Middle frontal gyrus (tissue), 1 donor: ENCODE measurements at regions not wholly inside any gene's neighbourhood (a gene's known extent, or its start where the extent isn't known, plus 50 kb on each side); places are given as distances from the start of the nearest gene placed in this dataset.
A peak's percentile ranks its signal among the peaks of the same experiment; 100 is the strongest.

Experiments
- DNase-seq: peaks from one replicate; pipeline ENCODE4 v3.0.0-alpha.2; 2015; ENCODE audit warnings: low spot score; ENCODE audit errors: extremely low spot score

DNA sequence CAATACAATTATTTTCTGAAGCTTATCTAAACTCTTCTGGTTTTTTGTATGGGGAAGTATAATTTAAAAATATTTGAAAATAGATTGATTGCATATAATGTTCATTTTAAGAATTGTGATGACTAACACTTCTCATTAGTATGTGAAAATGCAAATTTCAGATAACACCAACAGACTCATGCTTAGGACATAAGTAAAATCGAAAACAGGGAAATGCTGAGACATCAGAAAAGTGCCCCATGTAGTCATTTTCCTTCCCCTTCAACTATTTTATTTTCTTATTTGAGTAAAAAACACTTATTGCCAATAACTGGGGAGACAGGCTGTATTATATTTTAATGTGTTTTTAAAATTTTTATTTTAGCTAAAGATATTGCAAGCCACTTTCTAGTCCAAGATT, 814.7 kb downstream of the GALC start:
- DNase-seq: no peak

DNA sequence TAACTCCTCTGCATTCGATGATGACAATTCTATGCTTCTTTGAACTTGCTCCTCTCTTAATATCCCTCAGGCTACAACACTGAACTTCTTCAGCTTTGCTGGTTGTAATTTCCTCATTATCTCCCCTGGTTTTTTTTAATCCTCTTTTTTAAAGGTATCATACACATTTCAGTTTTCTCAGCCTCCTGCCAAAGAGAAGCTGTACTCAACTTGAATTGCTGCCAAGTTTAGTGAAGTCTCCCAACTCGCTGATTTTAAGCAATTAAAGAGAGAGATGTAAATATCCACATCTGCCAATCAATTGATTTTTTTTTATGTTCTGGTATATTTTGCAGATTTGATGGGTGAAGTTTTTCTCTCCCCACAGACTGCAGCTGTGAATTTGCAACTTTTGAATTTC, 817.8 kb downstream of the GALC start:
- DNase-seq: no peak

DNA sequence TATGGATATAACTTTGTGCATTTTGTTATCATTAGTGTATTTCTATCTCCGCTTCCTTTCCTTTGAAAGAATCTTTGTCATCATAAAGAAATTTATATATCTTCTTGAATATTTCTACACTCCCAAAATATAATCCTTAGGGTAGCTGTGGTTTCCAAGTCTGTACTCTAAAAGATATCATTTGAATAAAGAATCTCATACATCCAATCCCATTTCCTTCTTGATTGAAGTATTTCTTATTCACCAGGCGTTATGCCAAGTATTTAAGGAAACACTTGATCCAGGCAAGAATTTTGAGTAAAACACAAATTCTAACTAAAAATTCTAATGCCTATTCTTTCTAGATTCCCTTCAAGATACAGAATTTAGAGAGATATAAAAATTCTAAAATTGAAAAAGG, 821.8 kb downstream of the GALC start:
- DNase-seq: no peak

DNA sequence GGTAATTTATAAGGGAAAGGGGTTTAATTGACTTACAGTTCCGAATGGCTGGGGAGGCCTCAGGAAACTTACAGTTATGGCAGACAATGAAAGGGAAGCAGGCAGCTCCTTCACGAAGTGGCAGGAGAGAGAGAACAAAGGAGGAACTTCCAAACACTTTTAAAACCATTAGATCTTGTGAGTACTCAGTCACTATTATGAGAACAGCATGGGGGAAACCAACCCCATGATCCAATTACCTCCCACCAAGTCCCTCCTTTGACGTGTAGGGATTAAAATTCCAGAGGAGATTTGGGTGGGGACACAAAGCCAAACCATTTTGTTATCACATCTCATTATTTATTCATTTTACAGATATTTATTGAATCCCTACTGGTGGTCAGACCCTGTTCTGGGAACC, 822.8 kb downstream of the GALC start:
- DNase-seq: no peak

DNA sequence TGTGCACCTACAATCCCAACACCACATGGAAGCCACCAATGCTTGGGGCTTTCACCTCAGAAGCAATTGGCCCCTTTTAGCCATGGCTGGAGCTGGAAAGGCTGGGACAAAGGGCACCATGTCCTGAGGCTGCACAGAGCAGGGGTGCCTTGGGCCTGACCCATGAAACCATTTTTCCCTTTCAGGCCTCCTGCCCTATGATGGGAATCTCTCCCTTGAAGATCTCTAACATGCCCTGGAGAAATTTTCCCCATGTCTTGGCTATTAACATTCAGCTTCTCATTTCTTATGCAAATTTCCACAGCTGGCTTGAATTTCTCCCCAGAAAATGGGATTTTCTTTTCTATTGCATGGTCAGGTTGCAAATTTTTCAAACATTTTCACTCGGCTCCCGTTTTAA, 823.6 kb downstream of the GALC start:
- DNase-seq: no peak

DNA sequence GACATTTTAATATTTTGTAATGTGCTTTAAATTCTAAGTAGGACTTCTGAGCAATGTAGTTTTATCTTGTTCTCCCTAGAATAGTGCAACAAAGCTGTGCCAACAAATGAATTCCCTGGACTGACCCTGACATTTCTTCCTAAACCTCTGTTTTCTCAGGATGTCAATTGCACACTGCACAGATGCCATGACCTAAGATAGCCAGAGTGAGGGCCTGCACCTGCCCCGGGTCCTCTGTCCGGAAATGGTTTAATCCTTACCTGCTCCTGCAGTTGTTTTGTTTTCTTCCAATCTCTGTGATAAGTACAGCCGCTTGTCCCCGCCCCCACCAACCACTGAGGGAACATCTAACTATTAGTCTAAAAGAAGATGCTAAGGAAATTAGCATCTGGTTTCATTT, 831.5 kb downstream of the GALC start:
- no peak for DNase-seq

DNA sequence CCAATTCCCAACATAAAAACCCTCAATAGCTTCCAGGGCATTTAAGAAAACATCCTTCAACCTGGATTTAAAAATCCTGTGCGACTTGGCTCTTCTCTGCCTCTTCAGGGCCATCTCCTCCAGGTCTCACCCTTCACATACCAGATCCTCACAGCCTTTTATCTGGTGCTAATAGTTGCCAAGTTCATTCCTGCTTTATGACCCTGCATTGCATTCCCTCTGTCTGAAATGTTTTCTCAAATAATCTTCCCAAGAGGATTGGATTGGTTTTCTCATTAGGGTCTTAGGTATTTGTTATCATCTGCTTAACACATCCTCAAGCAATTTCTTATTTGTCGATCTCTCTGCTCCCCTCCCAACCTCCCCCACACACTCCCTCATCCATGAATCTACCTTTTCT, 832.0 kb downstream of the GALC start:
- DNase-seq: no peak

DNA sequence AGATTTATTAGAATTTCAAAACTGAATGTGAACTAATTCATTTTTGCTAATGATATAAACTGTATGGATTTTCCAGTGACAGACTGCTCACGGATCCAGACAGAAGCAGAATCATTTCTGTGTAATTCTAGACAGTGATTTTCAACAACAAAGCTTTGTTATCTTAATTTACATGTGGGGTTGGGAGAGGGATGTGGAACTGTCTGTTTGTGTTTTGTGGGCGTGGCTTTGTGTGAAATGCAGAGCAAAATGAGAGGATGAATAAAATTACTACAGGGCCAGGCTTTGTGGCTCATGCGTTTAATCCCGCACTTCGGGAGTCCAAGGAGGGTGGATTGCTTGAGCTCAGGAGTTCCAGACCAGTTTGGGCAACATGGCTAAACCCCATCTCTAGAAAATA, 834.7 kb downstream of the GALC start:
- no peak for DNase-seq

DNA sequence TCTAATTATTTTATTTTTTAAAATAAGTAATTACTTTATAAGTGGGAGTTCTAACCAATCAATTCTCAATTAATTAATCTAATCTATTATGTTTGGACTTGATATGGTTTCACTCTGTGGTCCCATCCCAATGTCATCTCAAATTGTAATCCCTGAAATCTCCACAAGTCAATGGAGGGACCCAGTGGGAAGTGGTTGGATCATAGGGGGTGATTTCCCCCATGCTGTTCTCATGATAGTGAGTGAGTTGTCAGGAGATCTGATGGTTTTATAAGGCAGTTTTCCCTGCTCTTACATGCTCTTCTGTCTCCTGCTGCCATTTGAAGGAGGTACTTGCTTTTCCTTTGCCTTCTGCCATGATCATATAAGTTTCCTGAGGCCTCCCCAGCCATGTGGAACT, 836.1 kb downstream of the GALC start:
- DNase-seq: no peak

DNA sequence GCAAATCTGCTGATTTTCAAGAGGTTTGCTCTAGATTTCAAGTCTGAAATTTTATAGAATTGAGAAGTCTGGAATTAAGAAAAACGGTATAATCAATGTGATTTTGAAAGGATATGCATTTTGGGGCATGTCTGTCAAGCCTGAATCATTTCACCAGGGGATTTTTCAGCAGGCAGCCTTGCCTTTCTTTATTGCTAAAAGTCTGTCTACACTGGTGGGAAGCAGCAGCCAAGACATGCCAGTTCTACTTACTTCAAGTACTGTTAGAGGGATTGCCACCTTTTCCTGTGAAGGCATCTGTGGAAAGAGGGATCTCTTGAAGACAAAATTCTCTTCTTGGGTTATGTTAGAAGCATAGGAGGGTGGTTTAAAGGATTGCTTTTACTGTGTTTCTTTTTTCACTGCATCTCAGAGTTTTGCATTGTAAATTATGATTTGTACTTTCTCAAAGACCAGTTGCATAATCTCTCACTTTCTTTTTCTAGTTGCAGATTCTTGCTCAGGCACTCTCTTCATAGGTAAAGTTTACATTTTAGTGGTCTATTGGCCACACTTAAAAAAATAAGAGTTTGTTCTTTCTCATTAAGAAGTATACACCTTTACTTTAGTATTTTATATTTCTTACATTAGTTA, 837.0 kb downstream of the GALC start:
- no peak for DNase-seq

DNA sequence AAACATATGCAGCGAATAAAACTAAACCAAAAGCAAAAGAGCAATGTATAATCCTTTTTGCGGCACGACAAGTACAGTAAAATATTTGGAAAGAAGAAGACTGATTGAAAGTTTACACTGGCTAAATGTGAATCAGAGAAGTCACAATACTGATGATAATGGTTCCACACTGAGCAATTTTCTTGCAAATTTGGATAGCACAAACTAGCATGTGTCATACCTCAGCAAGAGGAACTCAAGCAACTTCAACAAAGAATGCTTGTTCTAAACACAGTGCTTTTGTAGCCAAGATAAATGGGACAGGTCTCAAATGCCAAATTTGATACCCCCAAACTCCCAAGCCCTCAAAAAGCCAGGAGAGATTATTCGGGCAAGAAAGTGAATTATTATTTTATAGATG, 839.1 kb downstream of the GALC start:
- DNase-seq: no peak

DNA sequence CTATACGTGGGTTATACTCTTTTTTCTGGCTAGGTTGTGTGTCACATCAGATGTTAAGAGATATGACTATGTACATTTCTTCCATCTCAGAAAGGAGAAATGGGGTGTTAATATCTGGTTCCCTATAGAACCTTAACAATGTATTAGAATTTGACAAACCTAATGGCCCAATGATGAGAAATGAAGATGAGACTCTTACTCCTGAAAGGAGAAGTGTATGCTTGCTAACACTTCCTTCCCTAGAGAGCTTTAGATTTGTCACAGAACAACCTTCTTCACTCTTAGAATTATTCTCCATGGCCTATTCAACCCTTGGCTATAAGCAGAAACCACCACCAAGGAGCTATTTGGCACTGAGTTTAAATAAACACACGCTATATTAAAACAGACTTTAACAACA, 839.6 kb downstream of the GALC start:
- no peak for DNase-seq

DNA sequence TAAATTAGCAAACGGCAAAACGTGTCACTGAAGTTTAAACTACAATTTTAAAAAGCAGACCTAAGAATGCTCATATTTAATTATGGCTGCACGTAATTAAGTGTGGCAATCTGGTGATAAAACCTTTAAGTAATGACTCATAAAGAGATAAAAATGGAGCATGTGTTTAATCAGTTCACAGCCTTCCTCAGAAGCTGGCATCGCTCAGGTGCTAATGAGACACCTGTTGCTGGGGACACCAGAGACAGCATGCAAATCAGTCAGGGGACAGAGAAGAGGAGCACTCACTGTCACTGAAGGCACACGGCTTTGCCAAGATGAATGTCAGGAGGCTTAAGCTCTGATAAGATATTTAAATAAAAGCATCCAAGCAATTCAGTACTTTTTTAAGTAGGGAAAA, 840.3 kb downstream of the GALC start:
- DNase-seq: no peak

DNA sequence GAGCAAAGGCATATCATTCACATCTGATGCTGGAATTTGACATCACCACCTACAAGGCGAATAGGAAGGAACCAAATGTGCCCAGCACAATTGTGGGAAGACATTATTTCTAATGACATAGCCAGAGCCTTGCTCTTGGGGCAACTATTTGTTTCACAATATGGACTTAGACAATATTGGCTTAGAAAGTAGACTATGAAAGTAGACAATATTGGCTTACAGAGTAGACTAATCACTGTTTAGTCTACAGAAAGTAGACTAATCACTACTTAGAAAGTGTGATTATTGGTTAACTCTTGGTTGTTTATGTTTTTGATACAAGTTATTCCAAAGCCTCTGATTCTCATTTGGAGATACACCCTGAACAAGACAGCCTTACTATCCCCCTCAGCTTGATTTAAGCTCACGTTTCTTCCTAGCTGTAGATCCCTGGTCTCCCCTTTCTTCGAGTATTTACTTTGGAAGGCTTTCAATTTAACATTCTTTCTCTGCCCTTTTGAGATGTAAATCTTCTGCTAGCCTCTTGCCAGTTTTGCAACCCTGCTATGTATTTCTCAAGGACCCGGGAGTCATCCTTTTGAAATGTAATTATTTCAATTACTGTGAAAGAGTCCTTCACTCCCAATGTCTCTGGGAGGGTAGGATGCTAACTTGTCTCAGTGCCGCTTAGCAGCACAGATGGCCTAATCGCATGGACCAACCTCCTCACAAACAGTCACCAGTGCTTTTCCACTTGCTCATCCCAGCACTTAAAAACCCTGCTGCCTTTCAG, 843.2 kb downstream of the GALC start:
- no peak for DNase-seq

DNA sequence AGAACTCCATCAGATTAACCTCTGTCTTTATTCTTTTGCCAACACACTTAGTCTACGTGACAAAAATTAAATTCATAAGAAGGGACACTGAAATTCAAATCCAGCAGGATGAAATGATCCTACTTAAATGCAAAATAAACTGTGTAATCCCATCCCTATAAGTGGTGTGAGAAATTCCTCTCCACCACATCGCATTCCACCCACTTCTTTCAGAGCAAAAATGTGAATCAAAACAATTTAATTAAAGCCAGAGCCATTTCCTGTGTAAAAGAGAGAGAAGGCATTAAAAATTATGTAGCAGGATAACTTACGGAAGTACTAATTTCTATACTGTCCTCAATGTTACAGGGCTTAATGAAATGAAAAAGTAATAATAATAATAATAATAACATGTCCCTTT, 844.3 kb downstream of the GALC start:
- no peak for DNase-seq

DNA sequence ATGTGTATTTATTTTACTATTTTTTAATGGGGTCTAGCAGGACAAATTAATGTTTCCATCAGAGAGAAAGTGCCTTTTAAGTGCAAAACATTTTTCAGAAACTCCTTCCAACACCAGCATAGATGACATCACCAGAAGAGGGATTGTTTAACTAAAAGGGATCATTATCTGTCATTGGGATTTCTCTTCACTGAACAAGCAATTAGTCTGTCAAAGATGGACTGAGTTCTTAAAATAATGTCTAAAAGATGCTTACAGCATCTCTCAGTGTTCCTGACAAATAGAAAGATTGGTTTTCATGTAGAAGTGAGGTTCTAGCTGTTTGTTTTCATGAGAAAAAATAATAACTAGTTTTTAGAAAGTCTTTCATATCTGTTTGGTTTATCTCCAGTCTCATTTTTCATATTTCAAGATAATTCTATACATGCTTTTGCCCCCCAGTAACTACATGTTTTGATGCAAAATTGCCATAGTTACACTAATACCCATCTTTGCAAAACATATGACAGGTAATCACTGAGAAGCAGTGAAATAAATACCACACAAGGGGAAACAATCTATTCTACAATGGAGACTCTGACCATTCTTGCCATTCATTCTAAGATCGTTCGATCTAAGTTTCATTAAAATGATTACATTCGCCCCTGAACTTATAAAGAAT, 850.3 kb downstream of the GALC start:
- no peak for DNase-seq

DNA sequence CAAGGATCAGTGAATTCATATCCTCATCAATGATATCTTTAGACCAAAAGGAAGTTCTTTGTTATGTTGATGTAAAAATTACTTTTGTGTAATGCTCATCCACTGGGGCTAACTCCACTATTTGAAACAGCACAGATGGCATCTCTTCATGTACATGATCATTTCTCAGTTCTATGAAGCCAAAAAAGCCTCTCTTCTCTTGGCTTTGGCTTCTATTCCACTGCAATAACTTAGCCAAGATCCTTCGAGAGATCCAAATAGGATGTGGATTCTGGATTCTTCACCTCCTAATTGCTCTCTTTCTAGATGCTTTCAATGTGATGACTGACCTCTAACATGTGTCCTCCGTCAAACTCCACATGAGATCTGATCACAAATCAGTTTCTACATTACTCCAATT, 851.2 kb downstream of the GALC start:
- DNase-seq: peak; percentile 48

DNA sequence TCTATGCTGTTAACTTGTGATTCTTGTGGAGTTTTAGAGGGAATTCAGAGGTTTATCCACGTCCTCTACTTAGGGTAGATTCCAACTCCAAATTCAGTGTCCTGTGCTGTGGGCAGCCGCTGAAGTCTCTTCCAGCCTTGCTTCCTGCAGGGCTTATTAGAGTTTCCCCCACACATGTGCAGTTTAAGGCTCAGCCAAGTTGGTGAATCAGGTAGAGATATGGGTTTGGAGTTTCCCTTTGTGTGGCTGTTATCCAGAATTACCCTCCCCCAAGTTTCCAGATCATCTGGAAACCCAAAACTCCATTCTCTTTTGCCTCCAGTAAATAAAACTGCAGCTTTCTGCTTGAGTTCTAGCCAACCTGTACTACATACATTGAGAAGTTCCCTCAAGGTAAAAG, 853.7 kb downstream of the GALC start:
- no peak for DNase-seq

DNA sequence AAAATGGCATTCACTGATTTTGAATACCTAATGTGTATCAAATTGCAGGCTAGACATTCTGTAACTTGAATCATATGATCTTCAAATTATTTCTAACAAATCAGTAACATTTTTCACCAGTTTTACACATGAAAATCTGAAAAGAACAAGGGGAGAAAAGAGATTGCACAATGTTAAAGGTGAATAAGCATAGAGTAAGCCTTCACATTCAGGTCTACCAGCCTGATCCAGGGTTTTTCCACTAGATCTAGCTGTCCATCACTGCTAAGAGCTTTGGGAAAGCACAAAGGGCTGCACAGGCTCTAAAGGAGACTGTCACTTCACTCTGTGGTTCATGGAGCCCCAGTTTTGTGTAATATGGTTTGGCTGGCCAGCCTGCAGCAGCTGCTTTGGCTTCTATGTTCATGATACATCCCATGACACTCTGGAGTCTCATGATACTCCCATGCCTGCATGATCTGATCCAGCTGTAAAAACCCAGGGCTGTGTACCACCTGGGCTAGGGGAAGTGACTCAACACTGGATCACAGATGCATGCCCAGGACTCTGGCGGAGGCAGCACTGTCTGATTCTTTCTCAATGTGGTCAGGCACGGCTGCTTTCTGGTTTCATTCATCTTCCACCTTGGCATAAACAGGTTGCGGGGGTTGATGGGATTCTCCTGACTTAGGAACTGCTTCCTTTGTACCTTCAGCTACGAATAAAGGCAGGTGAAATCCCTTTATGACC, 859.7 kb downstream of the GALC start:
- no peak for DNase-seq

DNA sequence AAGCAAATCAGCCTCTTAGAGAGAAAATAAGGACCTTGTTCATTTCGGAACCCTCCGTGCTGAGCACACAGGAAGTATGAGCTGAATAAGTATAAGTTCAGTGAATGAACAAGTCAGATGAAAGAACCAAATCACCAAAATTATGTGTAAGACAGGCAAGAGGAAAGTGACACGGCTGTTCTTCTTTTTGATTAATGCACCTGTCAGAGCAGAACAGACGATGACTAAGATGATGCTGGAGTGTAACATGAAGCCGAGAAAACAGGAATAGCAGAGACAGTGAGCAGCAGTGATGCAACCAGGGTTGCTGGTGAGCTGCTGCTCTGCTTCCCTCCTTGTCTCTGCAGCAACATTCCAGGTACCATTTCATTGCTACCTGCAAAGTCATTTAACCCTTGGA, 861.1 kb downstream of the GALC start:
- DNase-seq: no peak

DNA sequence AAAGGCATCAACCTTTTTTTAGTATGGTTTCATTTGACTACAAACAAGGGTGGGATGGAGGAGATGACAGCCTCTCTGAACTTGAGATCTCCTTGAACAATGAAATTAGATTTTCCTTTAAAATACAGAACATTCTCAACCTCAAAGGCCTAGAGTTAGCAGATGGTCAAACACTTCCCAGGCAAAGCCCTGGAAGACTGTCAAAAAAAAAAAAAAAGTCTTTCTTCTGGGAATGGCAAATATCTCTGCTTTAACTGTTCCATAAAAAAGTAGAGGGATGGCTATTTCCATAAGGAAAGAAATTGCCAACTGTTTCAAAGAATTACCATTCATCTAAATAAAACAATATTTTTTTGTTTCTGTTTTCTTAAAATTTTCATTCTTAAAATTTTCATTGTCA, 870.8 kb downstream of the GALC start:
- peak; percentile 46 for DNase-seq

DNA sequence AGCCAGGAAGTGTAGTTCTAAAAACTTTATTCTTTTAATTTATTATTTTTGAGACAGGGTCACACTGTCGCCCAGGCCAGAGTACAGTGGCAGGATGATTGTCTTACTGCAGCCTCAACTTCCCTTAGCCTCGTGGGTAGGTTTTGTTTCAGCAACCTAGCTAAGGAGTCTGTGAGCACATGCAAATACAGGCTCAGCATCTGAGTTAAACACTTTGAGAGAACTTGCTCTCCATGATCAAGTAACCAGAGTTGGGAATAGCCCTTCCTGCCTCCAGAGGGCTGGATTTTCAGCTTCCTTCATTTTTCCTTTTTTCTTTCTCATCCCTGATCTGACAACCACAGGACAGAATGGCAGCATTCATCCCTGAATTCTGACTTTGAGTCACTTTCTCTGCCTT, 871.3 kb downstream of the GALC start:
- no peak for DNase-seq
